Pancreas (tissue), 10 donors: ENCODE measurements at regions not wholly inside any gene's neighbourhood (a gene's known extent, or its start where the extent isn't known, plus 50 kb on each side); places are given as distances from the start of the nearest gene placed in this dataset.
"Not testable (repeated sequence)": the region's sequence is repeated elsewhere in the genome, so short reads cannot be mapped to it uniquely, and the experiment has no call there.

Experiments used
- ATAC-seq, 4 donors: fragments of 200-7000 bp; cut with Tn5 transposase; one replicate each; pipeline versions ENCODE4 v1.8.0 to v1.9.1; 2020; ENCODE audit warnings: mild to moderate bottlenecking in 4 of 4, moderate library complexity in 4 of 4
- DNase-seq, 6 donors: peaks; one replicate each; pipeline ENCODE4 v3.0.0-alpha.2; 2020
- FAIRE-seq: peaks from 2 replicates; lab custom pipeline; 2012; peaks lifted over from hg19 to GRCh38; lab: Jason Lieb, UNC
- H3K27ac ChIP-seq, 4 donors: fragments of 200-600 bp; sonication (generic); 1 replicate in 3 of 4; 2 replicates in 1 of 4; pipeline versions ENCODE4 v1.5.0 to v1.8.0; 2020
- H3K27me3 ChIP-seq, 4 donors: fragments of 200-600 bp; one replicate each; pipeline ENCODE4 v1.8.0; 2021
- H3K36me3 ChIP-seq, 3 donors: fragments of 200-600 bp; sonication (generic) in 1 of 3; one replicate each; pipeline versions ENCODE4 v1.5.0 to v1.8.0; 2020 to 2021
- H3K4me1 ChIP-seq, 3 donors: fragments of 200-600 bp; one replicate each; pipeline ENCODE4 v1.8.0; 2021
- H3K4me3 ChIP-seq, 4 donors: fragments of 200-600 bp; sonication (generic) in 2 of 4; one replicate each; pipeline versions ENCODE4 v1.5.0 to v1.8.0; 2020 to 2021
- H3K9me3 ChIP-seq, 4 donors: fragments of 200-600 bp; one replicate each; pipeline ENCODE4 v1.8.0; 2021
- WGBS, 2 donors: extraction: QIAGEN DNeasy Blood & Tissue Kit; methylation state at CpG; one replicate each; pipeline ENCODE4 v1.1.7; 2013; 5-methylcytosine and 5-hydroxymethylcytosine counted together
- intact Hi-C, 3 donors: fragments of 100-400 bp; cut with DNase I; formaldehyde crosslinking; loops; one replicate each; pipeline versions ENCODE4 v1.11.1 to v1.14.2; 2022
- TF ChIP-seq, protein P1 (sequence below), 4 donors: fragments of 200-600 bp; sonication (generic) in 3 of 4; IDR thresholded peaks; one replicate each; pipeline versions ENCODE4 v1.5.0 to v1.8.0; 2021; ENCODE audit warnings: antibody characterized with exemption in 4 of 4
- donor health status: healthy with polysubstance abuse.
- donor health status: DM: no; HTN: no; CAD: no; lungs with moderate emphysema.
- donor health status: DM: no; HTN: no; CAD: no.
- donor health status: control.
- donor health status: control.
- donor health status: Bipolar disorder and iron deficiency.
- donor health status: DM: yes; HTN: yes; CAD: no.
- donor health status: DM: no; HTN: no; CAD: no.
- donor health status: DM: no; HTN: no; CAD: no.
- donor health status: DM: yes; HTN: yes; CAD: no.

DNA sequence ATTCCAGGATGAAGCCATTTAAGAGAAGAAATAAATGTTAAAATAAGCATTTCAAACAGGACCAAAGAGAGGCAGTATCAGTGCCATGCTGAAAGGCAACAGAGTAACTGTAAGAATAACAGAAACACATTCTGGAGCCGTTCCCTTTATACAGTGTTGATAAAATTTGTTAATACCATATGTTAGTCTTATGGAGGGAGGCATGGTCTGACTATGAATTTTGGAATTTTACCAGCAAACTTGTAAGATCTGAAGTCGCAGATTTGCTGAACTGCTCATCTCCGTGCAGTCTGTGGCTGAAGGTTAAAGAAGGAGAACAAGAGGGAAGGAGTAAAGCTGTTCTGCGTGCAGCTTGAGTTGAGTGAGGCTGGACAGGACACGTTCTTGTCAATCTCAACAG, 508.4 kb downstream of the NFIB start:
- no peak overlapping the region for H3K4me3 ChIP-seq
- H3K36me3 ChIP-seq, result no peaks in the 10 kb centered on the region
- no peaks in the 10 kb centered on the region for H3K9me3 ChIP-seq
- H3K27ac ChIP-seq, result no peak overlapping the region
- 61 to 65% methylated on average over 5 of the region's 5 CpGs for WGBS, 2 donors
- H3K4me1 ChIP-seq, result no peaks in the 10 kb centered on the region
- intact Hi-C loops, result no loop called here
- FAIRE-seq (no peak), ATAC-seq (no peak), DNase-seq (no peak)
- TF ChIP-seq, protein P1, sequence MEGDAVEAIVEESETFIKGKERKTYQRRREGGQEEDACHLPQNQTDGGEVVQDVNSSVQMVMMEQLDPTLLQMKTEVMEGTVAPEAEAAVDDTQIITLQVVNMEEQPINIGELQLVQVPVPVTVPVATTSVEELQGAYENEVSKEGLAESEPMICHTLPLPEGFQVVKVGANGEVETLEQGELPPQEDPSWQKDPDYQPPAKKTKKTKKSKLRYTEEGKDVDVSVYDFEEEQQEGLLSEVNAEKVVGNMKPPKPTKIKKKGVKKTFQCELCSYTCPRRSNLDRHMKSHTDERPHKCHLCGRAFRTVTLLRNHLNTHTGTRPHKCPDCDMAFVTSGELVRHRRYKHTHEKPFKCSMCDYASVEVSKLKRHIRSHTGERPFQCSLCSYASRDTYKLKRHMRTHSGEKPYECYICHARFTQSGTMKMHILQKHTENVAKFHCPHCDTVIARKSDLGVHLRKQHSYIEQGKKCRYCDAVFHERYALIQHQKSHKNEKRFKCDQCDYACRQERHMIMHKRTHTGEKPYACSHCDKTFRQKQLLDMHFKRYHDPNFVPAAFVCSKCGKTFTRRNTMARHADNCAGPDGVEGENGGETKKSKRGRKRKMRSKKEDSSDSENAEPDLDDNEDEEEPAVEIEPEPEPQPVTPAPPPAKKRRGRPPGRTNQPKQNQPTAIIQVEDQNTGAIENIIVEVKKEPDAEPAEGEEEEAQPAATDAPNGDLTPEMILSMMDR (IDR thresholded peaks at IDR 0.05), result no peak
- H3K27me3 ChIP-seq, result no peaks in the 10 kb centered on the region

DNA sequence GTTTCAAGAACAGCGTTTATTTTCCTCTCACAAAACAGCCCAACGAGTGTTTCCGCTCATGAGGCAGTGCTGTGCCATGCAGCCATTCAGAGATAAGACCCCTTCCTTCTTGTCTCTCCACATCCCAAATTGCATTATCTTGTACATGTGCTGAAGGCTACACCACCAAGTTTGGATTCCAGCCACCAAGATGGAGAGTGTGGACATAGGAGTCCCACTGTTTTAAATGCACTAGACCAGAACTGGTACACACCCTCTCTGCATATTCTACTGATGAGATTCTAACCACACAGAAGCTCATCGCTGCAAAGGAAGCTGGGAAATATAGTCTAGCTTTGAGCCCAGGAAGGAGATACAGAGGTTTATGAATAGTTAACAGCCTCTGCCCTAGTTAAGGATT, 509.4 kb downstream of the NFIB start:
- no peak overlapping the region for H3K27ac ChIP-seq
- FAIRE-seq (no peak), DNase-seq (no peak), ATAC-seq (no peak)
- TF ChIP-seq, protein P1 (IDR thresholded peaks at IDR 0.05), result no peak
- no peaks in the 10 kb centered on the region for H3K4me1 ChIP-seq
- 76 to 83% methylated on average over 4 of the region's 4 CpGs for WGBS, 2 donors
- no peak overlapping the region for H3K4me3 ChIP-seq
- H3K36me3 ChIP-seq, result no peaks in the 10 kb centered on the region
- intact Hi-C loops, result no loop called here
- H3K9me3 ChIP-seq, result no peaks in the 10 kb centered on the region
- no peaks in the 10 kb centered on the region for H3K27me3 ChIP-seq

DNA sequence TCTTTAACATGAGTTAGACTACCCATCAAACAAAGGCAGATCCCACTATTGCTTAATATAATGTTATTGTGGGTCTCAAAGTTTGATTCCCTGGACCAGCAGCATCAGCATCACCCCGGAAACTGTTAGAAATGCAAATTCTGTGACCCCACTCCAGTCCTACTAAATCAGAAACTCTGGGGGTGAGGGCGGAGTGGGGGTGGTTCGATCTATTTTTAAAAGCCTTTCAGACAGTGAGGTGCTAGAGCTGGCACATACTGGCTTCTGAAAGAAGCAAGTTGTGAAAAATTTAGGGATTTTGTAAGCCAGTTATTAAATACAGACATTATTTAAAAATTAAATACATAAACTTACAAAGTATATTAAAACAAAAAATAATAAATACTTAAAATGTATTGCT, 513.2 kb downstream of the NFIB start:
- FAIRE-seq (no peak), DNase-seq (no peak), ATAC-seq (no peak)
- Histone ChIP-seq H3K27me3 (no peaks in the 10 kb centered on the region), H3K9me3 (no peaks in the 10 kb centered on the region), H3K4me1 (no peaks in the 10 kb centered on the region), H3K4me3 (no peak overlapping the region), H3K27ac (no peak overlapping the region), H3K36me3 (no peaks in the 10 kb centered on the region)
- WGBS, 2 donors, result 82 to 89% methylated on average over 3 of the region's 3 CpGs
- TF ChIP-seq, protein P1 (IDR thresholded peaks at IDR 0.05), result no peak
- intact Hi-C loops, result no loop called here

DNA sequence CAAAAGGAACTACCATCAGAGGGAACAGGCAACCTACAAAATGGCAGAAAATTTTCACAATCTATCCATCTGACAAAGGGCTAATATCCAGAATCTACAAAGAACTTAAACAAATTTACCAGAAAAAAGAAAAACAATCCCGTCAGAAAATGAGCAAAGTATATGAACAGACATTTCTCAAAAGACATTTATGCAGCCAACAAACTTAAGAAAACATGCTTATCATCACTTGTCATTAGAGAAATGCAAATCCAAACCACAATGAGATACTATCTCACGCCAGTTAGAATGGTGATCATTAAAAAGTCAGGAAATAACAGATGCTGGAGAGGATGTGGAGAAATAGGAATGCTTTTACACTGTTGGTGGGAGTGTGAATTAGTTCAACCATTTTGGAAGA, 516.2 kb downstream of the NFIB start:
- intact Hi-C loops, H3K4me1 ChIP-seq, H3K36me3 ChIP-seq, FAIRE-seq, H3K27ac ChIP-seq, H3K4me3 ChIP-seq, H3K9me3 ChIP-seq, H3K27me3 ChIP-seq, ATAC-seq, DNase-seq: not testable (repeated sequence)
- 80 to 86% methylated on average over 2 of the region's 2 CpGs for WGBS, 2 donors

DNA sequence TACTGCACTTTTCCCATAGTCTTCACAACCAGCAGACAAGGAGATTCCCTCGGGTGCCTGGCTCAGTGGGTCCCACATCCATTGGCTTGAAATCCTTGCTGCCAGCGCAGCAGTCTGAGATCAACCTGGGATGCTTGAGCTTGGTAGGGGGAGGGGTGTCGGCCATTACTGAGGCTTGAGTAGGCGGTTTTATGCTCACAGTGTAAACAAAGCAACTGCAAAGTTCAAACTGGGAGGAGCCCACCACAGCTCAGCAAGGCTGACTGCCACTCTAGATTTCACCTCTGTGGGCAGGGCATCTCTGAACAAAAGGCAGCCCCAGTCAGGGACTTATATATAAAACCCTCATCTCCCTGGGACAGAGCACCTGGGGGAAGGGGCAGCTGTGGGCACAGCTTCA, 512.3 kb upstream of the MPDZ start:
- no peaks in the 10 kb centered on the region for H3K36me3 ChIP-seq
- TF ChIP-seq, protein P1 (IDR thresholded peaks at IDR 0.05), result no peak
- H3K4me1 ChIP-seq, result no peaks in the 10 kb centered on the region
- FAIRE-seq (no peak), DNase-seq (no peak), ATAC-seq (no peak)
- intact Hi-C loops, result no loop called here
- WGBS, 2 donors, result 52 to 55% methylated on average over 4 of the region's 4 CpGs
- no peak overlapping the region for H3K27ac ChIP-seq
- no peaks in the 10 kb centered on the region for H3K27me3 ChIP-seq
- no peaks in the 10 kb centered on the region for H3K9me3 ChIP-seq
- H3K4me3 ChIP-seq, result no peak overlapping the region

DNA sequence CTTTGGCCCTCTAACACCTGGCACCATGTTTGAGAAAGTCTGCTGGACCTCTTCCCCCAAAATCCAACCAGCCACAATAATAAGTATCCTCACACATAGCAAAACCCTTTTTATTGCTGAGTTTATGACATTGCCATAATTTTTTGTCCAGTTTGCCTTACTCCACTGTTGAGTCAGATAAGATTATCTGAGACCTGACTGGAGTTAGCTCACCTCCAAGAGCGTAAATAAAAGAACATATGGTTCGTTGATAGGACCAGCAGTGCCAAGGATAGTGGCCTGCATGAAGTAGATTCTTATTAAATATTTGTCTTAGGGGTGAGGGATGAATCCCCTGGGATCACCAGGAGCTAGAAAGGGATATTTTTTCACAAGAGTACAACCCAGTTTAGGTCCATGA, 510.6 kb upstream of the MPDZ start:
- FAIRE-seq (no peak), ATAC-seq (no peak), DNase-seq (no peak)
- TF ChIP-seq, protein P1 (IDR thresholded peaks at IDR 0.05), result no peak
- no peaks in the 10 kb centered on the region for H3K4me1 ChIP-seq
- no peak overlapping the region for H3K4me3 ChIP-seq
- H3K9me3 ChIP-seq, result no peaks in the 10 kb centered on the region
- WGBS, 2 donors, result 45 to 51% methylated on average over 2 of the region's 2 CpGs
- H3K27ac ChIP-seq, result no peak overlapping the region
- intact Hi-C loops, result no loop called here
- no peaks in the 10 kb centered on the region for H3K27me3 ChIP-seq
- H3K36me3 ChIP-seq, result no peaks in the 10 kb centered on the region
